ENCODE measurements at regions not wholly inside any gene's neighbourhood (a gene's known extent, or its start where the extent isn't known, plus 50 kb on each side); places are given as distances from the start of the nearest gene placed in this dataset.

- intact Hi-C loops (cut with DNase I, micrococcal nuclease) = no loop called here
- no peak for ATAC-seq
- DNase-seq = no peak
Observed at GRCh38 chr17:77417575-77417974, 276.8 kb downstream of the SEC14L1 start.

- intact Hi-C loops (cut with DNase I, micrococcal nuclease) = no loop called here
- no peak for ATAC-seq
Observed at GRCh38 chr17:77418609-77419008, 277.8 kb downstream of the SEC14L1 start.

GRCh38 chr17:77419095-77419494, 278.3 kb downstream of the SEC14L1 start:
- no peak for DNase-seq
- no peak for ATAC-seq
- intact Hi-C loops (cut with DNase I, micrococcal nuclease) = no loop called here

More at GRCh38 chr17:77418609-77419008, 277.8 kb downstream of the SEC14L1 start:
- DNase-seq = no peak

- intact Hi-C loops (cut with DNase I, micrococcal nuclease) = loop anchor here in 1 of 2 donors (10.0 kb wide), 1 partner anchor 45 kb away; no protein-coding TSS in a partner anchor
- no peak for ATAC-seq
Observed at GRCh38 chr17:77419547-77420094, 278.9 kb downstream of the SEC14L1 start.

GRCh38 chr17:77420095-77420803, 279.5 kb downstream of the SEC14L1 start:
- ATAC-seq = no peak
- intact Hi-C loops (cut with DNase I, micrococcal nuclease) = loop anchor here in 1 of 2 donors (10.0 kb wide), 1 partner anchor 45 kb away; no protein-coding TSS in a partner anchor
- no peak for DNase-seq

More at GRCh38 chr17:77419547-77420094, 278.9 kb downstream of the SEC14L1 start:
- DNase-seq = no peak

GRCh38 chr17:77420804-77421629, 280.2 kb downstream of the SEC14L1 start:
- no peak for ATAC-seq
- intact Hi-C loops (cut with DNase I, micrococcal nuclease) = loop anchor here in 1 of 2 donors (10.0 kb wide), 1 partner anchor 46 kb away; no protein-coding TSS in a partner anchor
- DNase-seq = no peak

- DNase-seq (no peak), ATAC-seq (no peak)
- intact Hi-C loops (cut with DNase I, micrococcal nuclease) = loop anchor here in 1 of 2 donors (10.0 kb wide), 1 partner anchor 47 kb away; no protein-coding TSS in a partner anchor
Observed at GRCh38 chr17:77421630-77421972, 280.8 kb downstream of the SEC14L1 start.

GRCh38 chr17:77422104-77422747, 281.5 kb downstream of the SEC14L1 start:
- DNase-seq = no peak
- intact Hi-C loops (cut with DNase I, micrococcal nuclease) = loop anchor here in 1 of 2 donors (10.0 kb wide), 1 partner anchor 47 kb away; no protein-coding TSS in a partner anchor
- no peak for ATAC-seq

GRCh38 chr17:77422748-77423113, 282.0 kb downstream of the SEC14L1 start:
- ATAC-seq (no peak), DNase-seq (no peak)
- intact Hi-C loops (cut with DNase I, micrococcal nuclease) = loop anchor here in 1 of 2 donors (10.0 kb wide), 1 partner anchor 48 kb away; no protein-coding TSS in a partner anchor

- DNase-seq = peak; percentile 66 to 87
- intact Hi-C loops (cut with DNase I, micrococcal nuclease) = loop anchor here in 1 of 2 donors (10.0 kb wide), 1 partner anchor 49 kb away; no protein-coding TSS in a partner anchor
- ATAC-seq = peak; percentile 21
Observed at GRCh38 chr17:77423589-77424451, 283.1 kb downstream of the SEC14L1 start.

GRCh38 chr17:77424585-77425344, 284.0 kb downstream of the SEC14L1 start:
- intact Hi-C loops (cut with DNase I, micrococcal nuclease) = loop anchor here in 1 of 2 donors (10.0 kb wide), 1 partner anchor 50 kb away; no protein-coding TSS in a partner anchor
- ATAC-seq = peak; percentile 12
- peak; percentile 83 to 87 for DNase-seq

GRCh38 chr17:77425348-77425747, 284.6 kb downstream of the SEC14L1 start:
- no peak for ATAC-seq

GRCh38 chr17:77425791-77426641, 285.2 kb downstream of the SEC14L1 start:
- intact Hi-C loops (cut with DNase I, micrococcal nuclease) = loop anchor here in 1 of 2 donors (10.0 kb wide), 1 partner anchor 51 kb away; no protein-coding TSS in a partner anchor
- no peak for ATAC-seq

More at GRCh38 chr17:77425348-77425747, 284.6 kb downstream of the SEC14L1 start:
- DNase-seq = no peak
- intact Hi-C loops (cut with DNase I, micrococcal nuclease) = loop anchor here in 1 of 2 donors (10.0 kb wide), 1 partner anchor 51 kb away; no protein-coding TSS in a partner anchor

GRCh38 chr17:77426676-77427386, 286.1 kb downstream of the SEC14L1 start:
- no peak for ATAC-seq
- intact Hi-C loops (cut with DNase I, micrococcal nuclease) = loop anchor here in 1 of 2 donors (10.0 kb wide), 1 partner anchor 52 kb away; no protein-coding TSS in a partner anchor
- DNase-seq = no peak

More at GRCh38 chr17:77425791-77426641, 285.2 kb downstream of the SEC14L1 start:
- peak in 1 of 2 donors; percentile 82 for DNase-seq

GRCh38 chr17:77427391-77427991, 286.7 kb downstream of the SEC14L1 start:
- intact Hi-C loops (cut with DNase I, micrococcal nuclease) = loop anchor here in 1 of 2 donors (10.0 kb wide), 1 partner anchor 53 kb away; no protein-coding TSS in a partner anchor
- DNase-seq = no peak
- ATAC-seq = no peak
